Activated CD8-positive, alpha-beta T cell treated with anti-CD3 and anti-CD28 coated beads for 36 hours (primary cell): ENCODE measurements at regions not wholly inside any gene's neighbourhood (a gene's known extent, or its start where the extent isn't known, plus 50 kb on each side); places are given as distances from the start of the nearest gene placed in this dataset.

ENCODE experiments used
- ATAC-seq: fragments of 200-7000 bp; cut with Tn5 transposase; one replicate; pipeline ENCODE4 v1.10.0; 2021; ENCODE audit warnings: mild to moderate bottlenecking, moderate library complexity
- CTCF ChIA-PET: fragments of 350-600 bp; sonication (Branson Sonifier 250); formaldehyde crosslinking; loops from one replicate; lab custom pipeline; 2021; ENCODE audit warnings: antibody characterized with exemption; lab: Charles Lee
- POLR2A ChIA-PET: fragments of 350-600 bp; sonication (Branson Sonifier 250); formaldehyde crosslinking; loops from one replicate; lab custom pipeline; 2021; ENCODE audit warnings: antibody characterized with exemption; lab: Charles Lee
- DNase-seq: peaks from one replicate; pipeline ENCODE4 v3.0.0-alpha.2; 2020
- H3K27ac Mint-ChIP-seq: one replicate; pipeline ENCODE4 v1.8.0; 2021; ENCODE audit warnings: mild to moderate bottlenecking, mixed read lengths
- H3K27me3 Mint-ChIP-seq: one replicate; pipeline ENCODE4 v1.8.0; 2021; ENCODE audit warnings: mixed read lengths
- H3K36me3 Mint-ChIP-seq: one replicate; pipeline ENCODE4 v1.8.0; 2021; ENCODE audit warnings: low read depth, mixed read lengths
- H3K4me1 Mint-ChIP-seq: one replicate; pipeline ENCODE4 v1.8.0; 2021; ENCODE audit warnings: low read depth, mixed read lengths
- H3K4me3 Mint-ChIP-seq: one replicate; pipeline ENCODE4 v1.8.0; 2021; ENCODE audit warnings: mild to moderate bottlenecking, moderate library complexity, mixed read lengths
- H3K9me3 Mint-ChIP-seq: one replicate; pipeline ENCODE4 v1.8.0; 2021; ENCODE audit warnings: mixed read lengths
- intact Hi-C: fragments of 100-400 bp; cut with micrococcal nuclease; formaldehyde crosslinking; loops from one replicate; pipeline ENCODE4 v1.10.0; 2022
- TF ChIP-seq, protein P1 (sequence below): fragments of 200-600 bp; IDR thresholded peaks from one replicate; pipeline ENCODE4 v1.8.0; 2022; ENCODE audit warnings: antibody characterized with exemption, mild to moderate bottlenecking

DNA sequence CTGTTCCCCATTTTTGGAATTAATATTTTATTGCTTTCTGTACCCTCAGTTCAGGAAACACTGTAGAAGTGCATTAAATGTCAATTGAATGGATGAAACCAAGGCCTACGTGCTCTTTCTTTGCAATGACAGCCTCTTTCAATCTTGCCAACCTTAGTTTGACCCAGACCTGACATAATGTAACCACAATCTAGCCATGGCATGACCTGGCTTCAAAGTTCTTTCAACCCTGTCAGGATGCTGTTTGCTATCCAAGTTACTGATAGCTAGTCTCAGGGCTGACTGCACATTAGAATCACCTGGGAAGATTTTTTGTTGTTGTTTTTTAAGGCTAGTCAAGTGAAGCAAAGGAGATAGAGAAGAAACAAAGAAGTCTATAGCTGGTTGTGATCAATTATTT lies 190.9 kb upstream of the PKDCC start:
- H3K4me3 Mint-ChIP-seq = no peak overlapping the region

DNA sequence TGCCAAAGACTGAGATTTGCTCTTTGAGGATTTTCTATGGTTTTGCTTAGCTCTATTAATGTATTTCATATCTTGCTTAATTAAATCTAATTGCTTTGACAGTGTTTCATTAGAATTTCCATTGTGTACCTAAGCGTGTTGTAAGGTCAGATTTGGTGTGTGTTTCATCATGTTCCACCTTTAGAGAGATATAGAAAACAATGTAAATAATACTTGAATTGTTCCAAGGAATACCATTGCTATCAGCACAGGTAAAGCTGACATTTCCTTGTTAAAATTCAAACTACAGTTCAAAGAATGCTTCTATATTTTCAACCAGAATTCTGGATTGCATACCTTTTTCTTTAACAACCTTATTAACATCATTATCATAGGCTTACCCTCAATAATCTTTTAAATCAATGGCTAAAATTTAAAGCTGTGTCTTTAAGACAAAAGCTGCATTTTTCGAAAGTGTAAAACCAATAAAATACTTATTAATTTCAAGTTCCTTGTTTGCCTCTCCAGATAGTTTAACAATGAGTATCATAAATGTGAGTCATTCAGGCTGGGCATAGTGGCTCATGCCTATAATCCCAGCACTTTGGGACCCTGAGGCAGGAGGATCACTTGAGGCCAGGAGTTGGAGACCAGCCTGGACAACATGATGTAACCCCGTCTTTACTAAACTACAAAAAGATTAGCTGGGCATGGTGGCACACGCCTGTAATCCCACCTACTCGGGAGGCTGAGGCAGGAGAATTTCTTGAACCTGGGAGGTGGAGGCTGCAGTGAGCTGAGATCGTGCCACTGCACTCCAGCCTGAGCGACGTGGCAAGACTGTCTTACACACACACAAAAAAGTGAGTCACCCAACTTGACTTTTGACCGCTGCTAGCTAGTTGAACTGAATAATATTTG lies 188.0 kb upstream of the PKDCC start:
- ATAC-seq = no peak
- intact Hi-C loops = no loop called here
- no peaks in the 10 kb centered on the region for H3K36me3 Mint-ChIP-seq
- ChIA-PET CTCF (interaction anchor here (0.8 to 3.0 kb wide), 6 partner anchors 10 to 236 kb away, joined by 3 to 21 read pairs (median 4); no protein-coding TSS in a partner anchor), POLR2A (no interaction called here)
- TF ChIP-seq, protein P1, sequence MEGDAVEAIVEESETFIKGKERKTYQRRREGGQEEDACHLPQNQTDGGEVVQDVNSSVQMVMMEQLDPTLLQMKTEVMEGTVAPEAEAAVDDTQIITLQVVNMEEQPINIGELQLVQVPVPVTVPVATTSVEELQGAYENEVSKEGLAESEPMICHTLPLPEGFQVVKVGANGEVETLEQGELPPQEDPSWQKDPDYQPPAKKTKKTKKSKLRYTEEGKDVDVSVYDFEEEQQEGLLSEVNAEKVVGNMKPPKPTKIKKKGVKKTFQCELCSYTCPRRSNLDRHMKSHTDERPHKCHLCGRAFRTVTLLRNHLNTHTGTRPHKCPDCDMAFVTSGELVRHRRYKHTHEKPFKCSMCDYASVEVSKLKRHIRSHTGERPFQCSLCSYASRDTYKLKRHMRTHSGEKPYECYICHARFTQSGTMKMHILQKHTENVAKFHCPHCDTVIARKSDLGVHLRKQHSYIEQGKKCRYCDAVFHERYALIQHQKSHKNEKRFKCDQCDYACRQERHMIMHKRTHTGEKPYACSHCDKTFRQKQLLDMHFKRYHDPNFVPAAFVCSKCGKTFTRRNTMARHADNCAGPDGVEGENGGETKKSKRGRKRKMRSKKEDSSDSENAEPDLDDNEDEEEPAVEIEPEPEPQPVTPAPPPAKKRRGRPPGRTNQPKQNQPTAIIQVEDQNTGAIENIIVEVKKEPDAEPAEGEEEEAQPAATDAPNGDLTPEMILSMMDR = no peak
- H3K4me3 Mint-ChIP-seq = no peak overlapping the region
- H3K27ac Mint-ChIP-seq = no peak overlapping the region
- H3K4me1 Mint-ChIP-seq = no peaks in the 10 kb centered on the region
- no peaks in the 10 kb centered on the region for H3K9me3 Mint-ChIP-seq
- no peak for DNase-seq
- H3K27me3 Mint-ChIP-seq = peaks cover 4% of the 10 kb centered on the region

More for the DNA sequence above, 190.9 kb upstream of the PKDCC start:
- DNase-seq (no peak), ATAC-seq (no peak)
- intact Hi-C loops = no loop called here
- no peak overlapping the region for H3K27ac Mint-ChIP-seq
- H3K36me3 Mint-ChIP-seq = no peaks in the 10 kb centered on the region
- POLR2A ChIA-PET = no interaction called here
- H3K4me1 Mint-ChIP-seq = peaks cover 4% of the 10 kb centered on the region
- no peaks in the 10 kb centered on the region for H3K9me3 Mint-ChIP-seq
- peaks cover 4% of the 10 kb centered on the region for H3K27me3 Mint-ChIP-seq
- TF ChIP-seq, protein P1 = no peak
- CTCF ChIA-PET = interaction anchor here (0.7 to 9.2 kb wide), 4 partner anchors 14 to 239 kb away, joined by 3 to 73 read pairs (median 5); no protein-coding TSS in a partner anchor

DNA sequence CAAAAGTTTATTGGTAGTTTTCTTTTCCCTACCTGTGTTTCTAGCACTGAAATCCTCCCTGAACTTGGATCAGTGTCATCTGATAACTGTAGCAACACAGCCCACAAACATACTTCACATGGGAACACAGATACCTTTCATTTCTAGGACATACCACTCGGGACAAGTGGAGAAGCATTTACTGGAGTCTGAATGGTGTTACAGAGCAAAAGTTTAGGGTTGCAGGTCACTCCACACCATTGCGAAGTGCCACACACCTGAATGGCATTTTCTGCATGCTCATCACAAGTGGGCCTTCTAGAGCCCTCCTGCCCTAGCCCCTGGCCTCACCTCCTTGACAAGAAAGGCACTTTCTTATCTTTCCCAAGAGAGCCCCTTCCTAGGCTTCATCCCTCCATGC lies 184.8 kb upstream of the PKDCC start:
- ChIA-PET POLR2A (no interaction called here), CTCF (interaction anchor here (1.2 to 1.6 kb wide), 2 partner anchors 10 to 223 kb away, joined by 3 to 5 read pairs; no protein-coding TSS in a partner anchor)
- Mint-ChIP-seq H3K27me3 (peaks cover 4% of the 10 kb centered on the region), H3K27ac (no peak overlapping the region), H3K9me3 (no peaks in the 10 kb centered on the region), H3K36me3 (no peaks in the 10 kb centered on the region), H3K4me3 (no peak overlapping the region), H3K4me1 (peaks cover 2% of the 10 kb centered on the region)
- ATAC-seq (no peak), DNase-seq (no peak)
- TF ChIP-seq, protein P1 = no peak
- intact Hi-C loops = no loop called here

DNA sequence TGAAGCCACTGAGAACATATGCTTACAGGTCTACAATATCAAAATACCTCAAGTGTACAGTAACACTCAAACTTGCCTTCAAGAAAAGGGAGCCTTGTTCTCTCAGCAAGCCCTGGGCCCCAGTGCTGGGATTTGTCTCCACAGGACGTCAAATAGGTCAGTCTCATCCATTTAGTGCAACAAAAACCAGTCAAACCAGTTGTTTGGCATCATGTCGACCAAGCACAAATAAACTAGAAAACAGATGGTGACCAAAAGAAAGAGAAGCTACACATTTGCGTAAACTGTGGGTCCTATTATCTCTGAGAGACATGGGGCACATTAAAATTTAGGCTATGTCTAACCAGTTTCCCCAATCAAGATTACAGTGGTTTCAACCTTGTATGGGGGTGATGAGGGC lies 182.6 kb upstream of the PKDCC start:
- Mint-ChIP-seq H3K4me1 (peaks cover 2% of the 10 kb centered on the region), H3K4me3 (no peak overlapping the region), H3K9me3 (no peaks in the 10 kb centered on the region), H3K27ac (no peak overlapping the region), H3K27me3 (peaks cover 3% of the 10 kb centered on the region), H3K36me3 (no peaks in the 10 kb centered on the region)
- ATAC-seq (no peak), DNase-seq (no peak)
- intact Hi-C loops = no loop called here
- TF ChIP-seq, protein P1 = no peak
- POLR2A ChIA-PET = interaction anchor here (0.6 to 0.7 kb wide), 2 partner anchors 26 to 222 kb away, joined by 3 read pairs; no protein-coding TSS in a partner anchor
- CTCF ChIA-PET = interaction anchor here (0.8 to 1.0 kb wide), 2 partner anchors 220 to 222 kb away, joined by 3 read pairs; no protein-coding TSS in a partner anchor

DNA sequence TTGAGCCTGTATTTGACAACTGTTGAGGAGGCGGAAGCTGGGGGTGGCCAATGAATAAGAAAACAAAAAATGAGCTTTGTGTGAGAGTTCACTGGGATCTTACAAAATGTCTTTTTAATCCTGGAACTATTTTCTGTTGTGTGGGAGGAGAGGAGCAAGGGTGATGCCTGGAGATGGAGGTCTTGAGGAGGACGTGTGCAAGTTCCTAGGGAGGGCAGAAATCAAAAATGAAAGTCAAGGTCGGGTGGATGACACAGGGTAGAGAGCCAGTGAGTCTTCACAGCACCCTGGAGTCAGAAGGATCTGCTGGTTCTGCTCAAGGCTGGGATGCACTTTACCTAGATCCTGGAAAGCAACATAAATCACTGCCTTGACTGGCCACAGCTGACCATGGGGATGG lies 180.3 kb upstream of the PKDCC start:
- ATAC-seq (no peak), DNase-seq (no peak)
- H3K4me1 Mint-ChIP-seq = peaks cover 5% of the 10 kb centered on the region
- no peaks in the 10 kb centered on the region for H3K27me3 Mint-ChIP-seq
- TF ChIP-seq, protein P1 = no peak
- H3K27ac Mint-ChIP-seq = no peak overlapping the region
- H3K36me3 Mint-ChIP-seq = no peaks in the 10 kb centered on the region
- CTCF ChIA-PET = interaction anchor here (1.1 to 9.7 kb wide), 5 partner anchors 14 to 218 kb away, joined by 6 to 361 read pairs (median 17); no protein-coding TSS in a partner anchor
- no peaks in the 10 kb centered on the region for H3K9me3 Mint-ChIP-seq
- POLR2A ChIA-PET = interaction anchor here (1.2 kb wide), 1 partner anchor 26 kb away, joined by 3 read pairs; no protein-coding TSS in a partner anchor
- intact Hi-C loops = no loop called here
- H3K4me3 Mint-ChIP-seq = no peak overlapping the region
